Fibroblast of lung (primary cell): ENCODE measurements at regions not wholly inside any gene's neighbourhood (a gene's known extent, or its start where the extent isn't known, plus 50 kb on each side); places are given as distances from the start of the nearest gene placed in this dataset.

Experiments
- DNase-seq, 2 donors: peaks; one replicate each; pipeline versions ENCODE4 v3.0.0 to v3.0.0-alpha.2; 2010; ENCODE audit warnings: low read depth in 2 of 2
- H2AFZ ChIP-seq: 2 replicates; pipeline ENCODE4 v1.5.1; 2012; ENCODE audit warnings: low read length, control low read depth, inconsistent platforms
- H3K27ac ChIP-seq: 2 replicates; pipeline ENCODE4 v1.5.1; 2011; ENCODE audit warnings: low read length, control low read depth; ENCODE audit not compliant: insufficient read depth
- H3K27me3 ChIP-seq: 2 replicates; pipeline ENCODE4 v1.5.1; 2011; ENCODE audit warnings: mild to moderate bottlenecking, low read length; ENCODE audit not compliant: control insufficient read depth, insufficient read depth
- H3K36me3 ChIP-seq: 2 replicates; pipeline ENCODE4 v1.5.1; 2011; ENCODE audit warnings: low read length; ENCODE audit not compliant: control insufficient read depth, insufficient read depth
- H3K4me1 ChIP-seq: 2 replicates; pipeline ENCODE4 v1.5.1; 2011; ENCODE audit warnings: low read length; ENCODE audit not compliant: control insufficient read depth, insufficient read depth; ENCODE audit errors: extremely low read depth
- H3K4me2 ChIP-seq: 2 replicates; pipeline ENCODE4 v1.5.1; 2011; ENCODE audit warnings: low read length, control low read depth; ENCODE audit not compliant: insufficient read depth; ENCODE audit errors: extremely low read depth
- H3K4me3 ChIP-seq, 4 experiments: fragments of 200-600 bp in 1 of 4; sonication (generic) in 1 of 4; replicated peaks in 1 of 4; 2 replicates each; pipeline ENCODE4 v1.5.1; 2011 to 2016; ENCODE audit warnings: low read length in 4 of 4, low read depth in 3 of 4, mild to moderate bottlenecking in 3 of 4, control low read depth in 2 of 4, inconsistent platforms in 1 of 4, mixed read lengths in 1 of 4; ENCODE audit not compliant: insufficient read depth in 1 of 4; ENCODE audit errors: control extremely low read depth in 1 of 4
- H3K79me2 ChIP-seq: 2 replicates; pipeline ENCODE4 v1.5.1; 2012; ENCODE audit warnings: mild to moderate bottlenecking, low read length, inconsistent platforms; ENCODE audit not compliant: control insufficient read depth, insufficient read depth
- H3K9ac ChIP-seq: 2 replicates; pipeline ENCODE4 v1.5.1; 2011; ENCODE audit warnings: mild to moderate bottlenecking, low read length, control low read depth; ENCODE audit not compliant: insufficient read depth
- H3K9me3 ChIP-seq: 2 replicates; pipeline ENCODE4 v1.5.1; 2012; ENCODE audit warnings: low read depth, low read length; ENCODE audit not compliant: control insufficient read depth, insufficient read depth
- H4K20me1 ChIP-seq: 2 replicates; pipeline ENCODE4 v1.5.1; 2011; ENCODE audit warnings: low read length; ENCODE audit not compliant: control insufficient read depth, insufficient read depth; ENCODE audit errors: extremely low read depth
- CTCF ChIP-seq, 2 donors: IDR thresholded peaks in 1 of 2; conservative IDR thresholded peaks in 1 of 2; 1 replicate in 1 of 2; 2 replicates in 1 of 2; pipeline ENCODE4 v1.5.1; 2011 to 2012; ENCODE audit warnings: low read length in 2 of 2, control low read depth in 1 of 2, inconsistent platforms in 1 of 2, low read depth in 1 of 2, mild to moderate bottlenecking in 1 of 2
- EZH2 ChIP-seq: IDR thresholded peaks from 2 replicates; pipeline ENCODE4 v1.5.1; 2012; ENCODE audit warnings: low read length, control low read depth, mild to moderate bottlenecking; ENCODE audit errors: missing control alignments

- no peak overlapping the region for H3K4me3 ChIP-seq
- H4K20me1 ChIP-seq = no peaks in the 10 kb centered on the region
- H3K27ac ChIP-seq = no peak overlapping the region
- DNase-seq = peak in 1 of 2 donors; percentile 49
- H3K9ac ChIP-seq = no peak overlapping the region
- H3K4me1 ChIP-seq = no peaks in the 10 kb centered on the region
- TF ChIP-seq EZH2 (no peak), CTCF (conservative IDR thresholded peaks at IDR 0.05 in 1 of 2, IDR thresholded peaks at IDR 0.05 in 1 of 2; ENCODE audit: low read depth in 1 of 2, low read length in 2 of 2) (no peak)
- H3K36me3 ChIP-seq = no peaks in the 10 kb centered on the region
- no peaks in the 10 kb centered on the region for H3K79me2 ChIP-seq
- H2AFZ ChIP-seq = no peak overlapping the region
- H3K9me3 ChIP-seq = no peaks in the 10 kb centered on the region
- H3K4me2 ChIP-seq = no peak overlapping the region
- no peaks in the 10 kb centered on the region for H3K27me3 ChIP-seq
Observed at GRCh38 chr1:194227161-194227560, 1040.7 kb upstream of the B3GALT2 start.

- DNase-seq = peak in 1 of 2 donors; percentile 1
- H3K27me3 ChIP-seq = no peaks in the 10 kb centered on the region
- H3K4me1 ChIP-seq = no peaks in the 10 kb centered on the region
- no peak overlapping the region for H3K4me2 ChIP-seq
- H3K9me3 ChIP-seq = no peaks in the 10 kb centered on the region
- no peak overlapping the region for H2AFZ ChIP-seq
- no peak overlapping the region for H3K27ac ChIP-seq
- H4K20me1 ChIP-seq = no peaks in the 10 kb centered on the region
- H3K9ac ChIP-seq = no peak overlapping the region
- no peaks in the 10 kb centered on the region for H3K79me2 ChIP-seq
- H3K4me3 ChIP-seq = no peak overlapping the region
- TF ChIP-seq EZH2 (no peak), CTCF (conservative IDR thresholded peaks at IDR 0.05 in 1 of 2, IDR thresholded peaks at IDR 0.05 in 1 of 2; ENCODE audit: low read depth in 1 of 2, low read length in 2 of 2) (no peak)
- no peaks in the 10 kb centered on the region for H3K36me3 ChIP-seq
Observed at GRCh38 chr1:194225821-194226220, 1039.4 kb upstream of the B3GALT2 start.

GRCh38 chr1:194223596-194223995 lies 1037.2 kb upstream of the B3GALT2 start:
- Histone ChIP-seq H3K27ac (no peak overlapping the region), H3K9ac (no peak overlapping the region), H3K4me1 (no peaks in the 10 kb centered on the region), H3K36me3 (no peaks in the 10 kb centered on the region), H3K79me2 (no peaks in the 10 kb centered on the region), H3K4me3 (no peak overlapping the region), H3K4me2 (no peak overlapping the region), H3K27me3 (no peaks in the 10 kb centered on the region), H2AFZ (no peak overlapping the region), H3K9me3 (no peaks in the 10 kb centered on the region), H4K20me1 (no peaks in the 10 kb centered on the region)
- no peak for TF ChIP-seq EZH2
- no peak for TF ChIP-seq CTCF (conservative IDR thresholded peaks at IDR 0.05 in 1 of 2, IDR thresholded peaks at IDR 0.05 in 1 of 2; ENCODE audit: low read depth in 1 of 2, low read length in 2 of 2)
- DNase-seq = no peak
